HEK293 (cell line): ENCODE measurements at regions not wholly inside any gene's neighbourhood (a gene's known extent, or its start where the extent isn't known, plus 50 kb on each side); places are given as distances from the start of the nearest gene placed in this dataset.

Source experiments
- MZF1 ChIP-seq: fragments of 450-650 bp; formaldehyde crosslinking; IDR thresholded peaks from 2 replicates; pipeline ENCODE4 v1.5.1; 2017; ENCODE audit warnings: missing biosample characterization, missing genetic modification characterization, borderline replicate concordance
- ZNF138 ChIP-seq: fragments of 450-650 bp; formaldehyde crosslinking; IDR thresholded peaks from 2 replicates; pipeline ENCODE4 v1.5.1; 2016; ENCODE audit warnings: missing biosample characterization, missing genetic modification characterization, borderline replicate concordance
- TF ChIP-seq, protein P1 (sequence below): fragments of 450-650 bp; formaldehyde crosslinking; IDR thresholded peaks from 2 replicates; pipeline ENCODE4 v1.5.1; 2016; ENCODE audit warnings: missing biosample characterization, missing genetic modification characterization
- TF ChIP-seq, protein P2 (sequence below): fragments of 450-650 bp; formaldehyde crosslinking; IDR thresholded peaks from 2 replicates; pipeline ENCODE4 v1.5.1; 2016; ENCODE audit warnings: missing biosample characterization, missing genetic modification characterization

DNA sequence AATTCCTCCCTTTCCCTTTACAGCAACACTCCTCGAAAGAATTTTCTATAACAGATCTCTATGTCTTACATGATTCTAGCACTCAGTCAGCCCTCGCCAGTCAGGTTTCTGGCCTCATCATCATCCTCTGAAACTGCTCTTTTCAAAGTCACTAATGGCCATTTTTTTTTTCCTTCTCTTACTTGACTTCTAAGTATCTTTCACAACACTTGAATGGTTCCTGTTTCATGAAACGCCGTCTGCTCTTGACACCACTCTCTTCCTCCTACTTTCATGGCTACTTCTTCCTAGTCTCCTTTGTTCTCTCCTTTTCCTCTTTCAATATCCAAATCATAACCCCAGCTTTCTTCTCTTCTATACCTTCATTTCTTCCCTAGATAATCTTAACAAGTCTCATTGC lies 100.5 kb upstream of the NRP1 start:
- TF ChIP-seq, protein P1, sequence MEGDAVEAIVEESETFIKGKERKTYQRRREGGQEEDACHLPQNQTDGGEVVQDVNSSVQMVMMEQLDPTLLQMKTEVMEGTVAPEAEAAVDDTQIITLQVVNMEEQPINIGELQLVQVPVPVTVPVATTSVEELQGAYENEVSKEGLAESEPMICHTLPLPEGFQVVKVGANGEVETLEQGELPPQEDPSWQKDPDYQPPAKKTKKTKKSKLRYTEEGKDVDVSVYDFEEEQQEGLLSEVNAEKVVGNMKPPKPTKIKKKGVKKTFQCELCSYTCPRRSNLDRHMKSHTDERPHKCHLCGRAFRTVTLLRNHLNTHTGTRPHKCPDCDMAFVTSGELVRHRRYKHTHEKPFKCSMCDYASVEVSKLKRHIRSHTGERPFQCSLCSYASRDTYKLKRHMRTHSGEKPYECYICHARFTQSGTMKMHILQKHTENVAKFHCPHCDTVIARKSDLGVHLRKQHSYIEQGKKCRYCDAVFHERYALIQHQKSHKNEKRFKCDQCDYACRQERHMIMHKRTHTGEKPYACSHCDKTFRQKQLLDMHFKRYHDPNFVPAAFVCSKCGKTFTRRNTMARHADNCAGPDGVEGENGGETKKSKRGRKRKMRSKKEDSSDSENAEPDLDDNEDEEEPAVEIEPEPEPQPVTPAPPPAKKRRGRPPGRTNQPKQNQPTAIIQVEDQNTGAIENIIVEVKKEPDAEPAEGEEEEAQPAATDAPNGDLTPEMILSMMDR (tag by site-specific recombination) = no peak
- TF ChIP-seq MZF1 (tag by site-specific recombination) (no peak), ZNF138 (tag by site-specific recombination) (no peak)
- TF ChIP-seq, protein P2, sequence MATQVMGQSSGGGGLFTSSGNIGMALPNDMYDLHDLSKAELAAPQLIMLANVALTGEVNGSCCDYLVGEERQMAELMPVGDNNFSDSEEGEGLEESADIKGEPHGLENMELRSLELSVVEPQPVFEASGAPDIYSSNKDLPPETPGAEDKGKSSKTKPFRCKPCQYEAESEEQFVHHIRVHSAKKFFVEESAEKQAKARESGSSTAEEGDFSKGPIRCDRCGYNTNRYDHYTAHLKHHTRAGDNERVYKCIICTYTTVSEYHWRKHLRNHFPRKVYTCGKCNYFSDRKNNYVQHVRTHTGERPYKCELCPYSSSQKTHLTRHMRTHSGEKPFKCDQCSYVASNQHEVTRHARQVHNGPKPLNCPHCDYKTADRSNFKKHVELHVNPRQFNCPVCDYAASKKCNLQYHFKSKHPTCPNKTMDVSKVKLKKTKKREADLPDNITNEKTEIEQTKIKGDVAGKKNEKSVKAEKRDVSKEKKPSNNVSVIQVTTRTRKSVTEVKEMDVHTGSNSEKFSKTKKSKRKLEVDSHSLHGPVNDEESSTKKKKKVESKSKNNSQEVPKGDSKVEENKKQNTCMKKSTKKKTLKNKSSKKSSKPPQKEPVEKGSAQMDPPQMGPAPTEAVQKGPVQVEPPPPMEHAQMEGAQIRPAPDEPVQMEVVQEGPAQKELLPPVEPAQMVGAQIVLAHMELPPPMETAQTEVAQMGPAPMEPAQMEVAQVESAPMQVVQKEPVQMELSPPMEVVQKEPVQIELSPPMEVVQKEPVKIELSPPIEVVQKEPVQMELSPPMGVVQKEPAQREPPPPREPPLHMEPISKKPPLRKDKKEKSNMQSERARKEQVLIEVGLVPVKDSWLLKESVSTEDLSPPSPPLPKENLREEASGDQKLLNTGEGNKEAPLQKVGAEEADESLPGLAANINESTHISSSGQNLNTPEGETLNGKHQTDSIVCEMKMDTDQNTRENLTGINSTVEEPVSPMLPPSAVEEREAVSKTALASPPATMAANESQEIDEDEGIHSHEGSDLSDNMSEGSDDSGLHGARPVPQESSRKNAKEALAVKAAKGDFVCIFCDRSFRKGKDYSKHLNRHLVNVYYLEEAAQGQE = no peak
